RWPE1 (cell line): ENCODE measurements at regions not wholly inside any gene's neighbourhood (a gene's known extent, or its start where the extent isn't known, plus 50 kb on each side); places are given as distances from the start of the nearest gene placed in this dataset.
"Not testable (repeated sequence)": the region's sequence is repeated elsewhere in the genome, so short reads cannot be mapped to it uniquely, and the experiment has no call there.

Source experiments
- CTCF ChIA-PET: fragments of 350-600 bp; sonication (Branson Sonifier 250); formaldehyde crosslinking; extraction: SDS; loops from one replicate; lab custom pipeline; 2021; lab: Yijun Ruan, JAX
- POLR2A ChIA-PET: fragments of 400-600 bp; formaldehyde crosslinking; extraction: SDS; loops from one replicate; lab custom pipeline; 2020; ENCODE audit warnings: antibody characterized with exemption; ENCODE audit not compliant: low non-redundant PET; lab: Yijun Ruan, JAX
- DNase-seq: peaks from one replicate; pipeline ENCODE4 v3.0.0; 2012; ENCODE audit warnings: low spot score
- H3K27ac ChIP-seq: fragments of 450-650 bp; 2 replicates; pipeline ENCODE4 v1.5.1; 2017
- TF ChIP-seq, protein P1 (sequence below): fragments of 450-650 bp; conservative IDR thresholded peaks from 2 replicates; pipeline ENCODE4 v1.5.1; 2017; ENCODE audit warnings: low read depth, mild to moderate bottlenecking

GRCh38 chr6:79137671-79138070 lies 59.6 kb upstream of the PHIP start:
- ChIA-PET CTCF (interaction anchor here (0.7 kb wide), 1 partner anchor 97 kb away, joined by 3 read pairs; no protein-coding TSS in a partner anchor), POLR2A (no interaction called here)
- no peak for DNase-seq
- TF ChIP-seq, protein P1, sequence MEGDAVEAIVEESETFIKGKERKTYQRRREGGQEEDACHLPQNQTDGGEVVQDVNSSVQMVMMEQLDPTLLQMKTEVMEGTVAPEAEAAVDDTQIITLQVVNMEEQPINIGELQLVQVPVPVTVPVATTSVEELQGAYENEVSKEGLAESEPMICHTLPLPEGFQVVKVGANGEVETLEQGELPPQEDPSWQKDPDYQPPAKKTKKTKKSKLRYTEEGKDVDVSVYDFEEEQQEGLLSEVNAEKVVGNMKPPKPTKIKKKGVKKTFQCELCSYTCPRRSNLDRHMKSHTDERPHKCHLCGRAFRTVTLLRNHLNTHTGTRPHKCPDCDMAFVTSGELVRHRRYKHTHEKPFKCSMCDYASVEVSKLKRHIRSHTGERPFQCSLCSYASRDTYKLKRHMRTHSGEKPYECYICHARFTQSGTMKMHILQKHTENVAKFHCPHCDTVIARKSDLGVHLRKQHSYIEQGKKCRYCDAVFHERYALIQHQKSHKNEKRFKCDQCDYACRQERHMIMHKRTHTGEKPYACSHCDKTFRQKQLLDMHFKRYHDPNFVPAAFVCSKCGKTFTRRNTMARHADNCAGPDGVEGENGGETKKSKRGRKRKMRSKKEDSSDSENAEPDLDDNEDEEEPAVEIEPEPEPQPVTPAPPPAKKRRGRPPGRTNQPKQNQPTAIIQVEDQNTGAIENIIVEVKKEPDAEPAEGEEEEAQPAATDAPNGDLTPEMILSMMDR: no peak
- H3K27ac ChIP-seq: no peak overlapping the region

DNA sequence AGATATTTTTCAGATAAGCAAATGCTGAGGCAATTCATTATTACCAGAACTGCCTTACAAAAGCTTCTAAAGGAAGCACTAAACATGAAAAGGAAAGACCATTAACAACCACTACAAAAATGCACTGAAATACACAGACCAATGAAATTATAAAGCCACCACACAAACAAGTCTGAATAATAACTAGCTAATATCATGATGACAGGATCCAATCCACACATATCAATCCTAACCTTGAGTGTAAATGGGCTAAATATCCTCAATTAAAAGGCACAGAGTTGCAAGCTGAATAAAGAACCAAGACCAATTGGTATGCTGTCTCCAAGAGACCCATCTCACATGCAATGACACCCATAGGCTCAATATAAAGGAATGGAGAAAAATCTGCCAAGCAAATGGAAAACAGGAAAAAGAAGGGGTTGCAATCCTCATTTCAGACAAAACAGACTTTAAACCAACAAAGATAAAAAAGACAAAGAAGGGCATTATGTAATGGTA lies 58.0 kb upstream of the PHIP start:
- DNase-seq: no peak
- H3K27ac ChIP-seq: no peak overlapping the region
- ChIA-PET POLR2A (no interaction called here), CTCF (no interaction called here)
- TF ChIP-seq, protein P1: no peak

- POLR2A ChIA-PET: no interaction called here
- CTCF ChIA-PET: no interaction called here
- H3K27ac ChIP-seq: no peak overlapping the region
- TF ChIP-seq, protein P1: no peak
- no peak for DNase-seq
These were observed 56.8 kb upstream of the PHIP start for GRCh38 chr6:79134699-79135474.

DNA sequence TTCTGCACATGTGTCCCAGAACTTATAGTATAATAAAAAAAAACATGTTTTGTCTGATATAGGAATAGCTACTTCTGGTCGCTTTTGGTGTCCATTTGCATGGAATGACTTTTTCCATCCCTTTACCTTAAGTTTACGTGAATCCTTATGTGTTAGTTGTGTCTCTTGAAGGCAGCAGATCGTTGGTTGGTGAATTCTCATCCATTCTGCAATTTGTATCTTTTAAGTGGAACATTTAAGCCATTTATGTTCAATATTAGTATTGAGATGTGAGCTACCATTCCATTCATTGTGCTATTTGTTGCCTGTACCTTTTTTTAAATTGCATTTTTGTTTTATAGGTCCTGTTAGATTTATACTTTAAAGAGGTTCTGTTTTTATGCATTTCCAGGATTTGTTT lies 55.1 kb upstream of the PHIP start:
- ChIA-PET CTCF (interaction anchor here (0.7 kb wide), 1 partner anchor 333 kb away, joined by 4 read pairs; no protein-coding TSS in a partner anchor), POLR2A (no interaction called here)
- H3K27ac ChIP-seq: no peak overlapping the region
- DNase-seq: no peak
- TF ChIP-seq, protein P1: no peak

DNA sequence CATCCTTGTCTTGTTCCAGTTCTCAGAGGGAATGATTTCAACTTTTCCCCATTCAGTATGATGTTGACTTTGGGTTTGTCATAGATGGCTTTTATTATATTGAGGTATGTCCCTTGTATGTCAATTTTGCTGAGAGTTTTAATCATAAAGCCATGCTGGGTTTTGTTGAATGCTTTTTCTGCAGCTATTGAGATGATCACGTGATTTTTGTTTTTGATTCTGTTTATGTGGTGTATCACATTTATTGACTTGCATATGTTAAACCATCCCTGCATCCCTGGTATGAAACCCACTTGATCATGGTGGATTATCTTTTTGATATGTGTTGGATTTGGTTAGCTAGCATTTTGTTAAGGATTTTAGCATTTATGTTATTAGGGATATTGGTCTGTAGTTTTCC lies 53.2 kb upstream of the PHIP start:
- POLR2A ChIA-PET, H3K27ac ChIP-seq, CTCF ChIA-PET, DNase-seq: not testable (repeated sequence)
